ENCODE measurements at regions not wholly inside any gene's neighbourhood (a gene's known extent, or its start where the extent isn't known, plus 50 kb on each side); places are given as distances from the start of the nearest gene placed in this dataset.

GRCh38 chr1:228807904-228808605, 72.8 kb downstream of the RHOU start:
- Histone ChIP-seq H3K4me1 (peaks cover 14 to 47% of the 10 kb centered on the region in 2 donors), H3K27me3 (no peaks in the 10 kb centered on the region), H3K27ac (no peak overlapping the region), H3K4me3 (replicated peaks in 1 of 3) (no peak overlapping the region), H3K36me3 (no peaks in the 10 kb centered on the region), H3K9me3 (no peaks in the 10 kb centered on the region)
- WGBS, 2 donors: 88 to 93% methylated on average over 7 of the region's 7 CpGs
- DNase-seq: no peak
- no peak for TF ChIP-seq CTCF (IDR thresholded peaks at IDR 0.05)
- TF ChIP-seq POLR2A (IDR thresholded peaks at IDR 0.05): no peak
- intact Hi-C loops (cut with DNase I): no loop called here

- no peaks in the 10 kb centered on the region for H3K36me3 ChIP-seq
- WGBS, 2 donors: 80 to 85% methylated on average over 7 of the region's 7 CpGs
- no peaks in the 10 kb centered on the region for H3K9me3 ChIP-seq
- peak overlapping the region; percentile 58 to 87 (median 80) for H3K27ac ChIP-seq
- no peak overlapping the region for H3K4me3 ChIP-seq (replicated peaks in 1 of 3)
- H3K27me3 ChIP-seq: no peaks in the 10 kb centered on the region
- peak; percentile 30 to 42 for DNase-seq
- H3K4me1 ChIP-seq: peaks cover 25 to 47% of the 10 kb centered on the region in 2 donors
- intact Hi-C loops (cut with DNase I): no loop called here
- no peak for TF ChIP-seq POLR2A (IDR thresholded peaks at IDR 0.05)
- TF ChIP-seq CTCF (IDR thresholded peaks at IDR 0.05): no peak
These were observed 74.5 kb downstream of the RHOU start for GRCh38 chr1:228809621-228810394.

GRCh38 chr1:228810395-228810758, 75.1 kb downstream of the RHOU start:
- H3K9me3 ChIP-seq: no peaks in the 10 kb centered on the region
- H3K4me3 ChIP-seq (replicated peaks in 1 of 3): no peak overlapping the region
- no peaks in the 10 kb centered on the region for H3K36me3 ChIP-seq
- TF ChIP-seq POLR2A (IDR thresholded peaks at IDR 0.05) (no peak), CTCF (IDR thresholded peaks at IDR 0.05) (no peak)
- H3K27ac ChIP-seq: peak overlapping the region; percentile 58 to 87 (median 80)
- no peak for DNase-seq
- H3K27me3 ChIP-seq: no peaks in the 10 kb centered on the region
- intact Hi-C loops (cut with DNase I): no loop called here
- H3K4me1 ChIP-seq: peaks cover 25 to 41% of the 10 kb centered on the region in 2 donors

- Histone ChIP-seq H3K9me3 (no peaks in the 10 kb centered on the region), H3K4me1 (peaks cover 25 to 38% of the 10 kb centered on the region in 2 donors), H3K27ac (peak overlapping the region; percentile 58 to 87 (median 80)), H3K4me3 (replicated peaks in 1 of 3) (no peak overlapping the region), H3K27me3 (no peaks in the 10 kb centered on the region), H3K36me3 (no peaks in the 10 kb centered on the region)
- 52 to 55% methylated on average over 6 of the region's 6 CpGs for WGBS, 2 donors
- TF ChIP-seq POLR2A (IDR thresholded peaks at IDR 0.05) (no peak), CTCF (IDR thresholded peaks at IDR 0.05) (no peak)
- intact Hi-C loops (cut with DNase I): no loop called here
- peak; percentile 60 to 62 for DNase-seq
These were observed 75.8 kb downstream of the RHOU start for GRCh38 chr1:228810878-228811711.
